Panc1 (cell line): ENCODE measurements at regions not wholly inside any gene's neighbourhood (a gene's known extent, or its start where the extent isn't known, plus 50 kb on each side); places are given as distances from the start of the nearest gene placed in this dataset.

Experiments
- POLR2AphosphoS5 ChIP-seq: IDR thresholded peaks from 2 replicates; pipeline ENCODE4 v1.6.1; 2012; ENCODE audit warnings: mild to moderate bottlenecking, low read depth, low read length, moderate library complexity
- TCF7L2 ChIP-seq: IDR thresholded peaks from 2 replicates; pipeline ENCODE4 v1.6.1; 2011; ENCODE audit warnings: mild to moderate bottlenecking, low read depth, low read length, inconsistent platforms
- TF ChIP-seq, protein P1 (sequence below): fragments of 450-650 bp; IDR thresholded peaks from 2 replicates; pipeline ENCODE4 v1.5.1; 2017; ENCODE audit warnings: mild to moderate bottlenecking
- TF ChIP-seq, protein P2 (sequence below), 2 experiments: IDR thresholded peaks; 2 replicates each; pipeline ENCODE4 v1.6.1; 2011 to 2012; ENCODE audit warnings: low read depth in 2 of 2, control low read depth in 1 of 2, low read length in 1 of 2, mild to moderate bottlenecking in 1 of 2, moderate library complexity in 1 of 2; ENCODE audit not compliant: insufficient read depth in 1 of 2

GRCh38 chr7:85498031-85498430, 311.2 kb upstream of the SEMA3D start:
- TF ChIP-seq, protein P1, sequence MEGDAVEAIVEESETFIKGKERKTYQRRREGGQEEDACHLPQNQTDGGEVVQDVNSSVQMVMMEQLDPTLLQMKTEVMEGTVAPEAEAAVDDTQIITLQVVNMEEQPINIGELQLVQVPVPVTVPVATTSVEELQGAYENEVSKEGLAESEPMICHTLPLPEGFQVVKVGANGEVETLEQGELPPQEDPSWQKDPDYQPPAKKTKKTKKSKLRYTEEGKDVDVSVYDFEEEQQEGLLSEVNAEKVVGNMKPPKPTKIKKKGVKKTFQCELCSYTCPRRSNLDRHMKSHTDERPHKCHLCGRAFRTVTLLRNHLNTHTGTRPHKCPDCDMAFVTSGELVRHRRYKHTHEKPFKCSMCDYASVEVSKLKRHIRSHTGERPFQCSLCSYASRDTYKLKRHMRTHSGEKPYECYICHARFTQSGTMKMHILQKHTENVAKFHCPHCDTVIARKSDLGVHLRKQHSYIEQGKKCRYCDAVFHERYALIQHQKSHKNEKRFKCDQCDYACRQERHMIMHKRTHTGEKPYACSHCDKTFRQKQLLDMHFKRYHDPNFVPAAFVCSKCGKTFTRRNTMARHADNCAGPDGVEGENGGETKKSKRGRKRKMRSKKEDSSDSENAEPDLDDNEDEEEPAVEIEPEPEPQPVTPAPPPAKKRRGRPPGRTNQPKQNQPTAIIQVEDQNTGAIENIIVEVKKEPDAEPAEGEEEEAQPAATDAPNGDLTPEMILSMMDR = no peak
- TF ChIP-seq POLR2AphosphoS5 = no peak
- TF ChIP-seq TCF7L2 = no peak
- TF ChIP-seq, protein P2, sequence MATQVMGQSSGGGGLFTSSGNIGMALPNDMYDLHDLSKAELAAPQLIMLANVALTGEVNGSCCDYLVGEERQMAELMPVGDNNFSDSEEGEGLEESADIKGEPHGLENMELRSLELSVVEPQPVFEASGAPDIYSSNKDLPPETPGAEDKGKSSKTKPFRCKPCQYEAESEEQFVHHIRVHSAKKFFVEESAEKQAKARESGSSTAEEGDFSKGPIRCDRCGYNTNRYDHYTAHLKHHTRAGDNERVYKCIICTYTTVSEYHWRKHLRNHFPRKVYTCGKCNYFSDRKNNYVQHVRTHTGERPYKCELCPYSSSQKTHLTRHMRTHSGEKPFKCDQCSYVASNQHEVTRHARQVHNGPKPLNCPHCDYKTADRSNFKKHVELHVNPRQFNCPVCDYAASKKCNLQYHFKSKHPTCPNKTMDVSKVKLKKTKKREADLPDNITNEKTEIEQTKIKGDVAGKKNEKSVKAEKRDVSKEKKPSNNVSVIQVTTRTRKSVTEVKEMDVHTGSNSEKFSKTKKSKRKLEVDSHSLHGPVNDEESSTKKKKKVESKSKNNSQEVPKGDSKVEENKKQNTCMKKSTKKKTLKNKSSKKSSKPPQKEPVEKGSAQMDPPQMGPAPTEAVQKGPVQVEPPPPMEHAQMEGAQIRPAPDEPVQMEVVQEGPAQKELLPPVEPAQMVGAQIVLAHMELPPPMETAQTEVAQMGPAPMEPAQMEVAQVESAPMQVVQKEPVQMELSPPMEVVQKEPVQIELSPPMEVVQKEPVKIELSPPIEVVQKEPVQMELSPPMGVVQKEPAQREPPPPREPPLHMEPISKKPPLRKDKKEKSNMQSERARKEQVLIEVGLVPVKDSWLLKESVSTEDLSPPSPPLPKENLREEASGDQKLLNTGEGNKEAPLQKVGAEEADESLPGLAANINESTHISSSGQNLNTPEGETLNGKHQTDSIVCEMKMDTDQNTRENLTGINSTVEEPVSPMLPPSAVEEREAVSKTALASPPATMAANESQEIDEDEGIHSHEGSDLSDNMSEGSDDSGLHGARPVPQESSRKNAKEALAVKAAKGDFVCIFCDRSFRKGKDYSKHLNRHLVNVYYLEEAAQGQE (IDR thresholded peaks at IDR 0.05; ENCODE audit: insufficient read depth in 1 of 2, low read depth in 2 of 2, low read length in 1 of 2) = no peak
